GM12891 (cell line): ENCODE measurements at regions not wholly inside any gene's neighbourhood (a gene's known extent, or its start where the extent isn't known, plus 50 kb on each side); places are given as distances from the start of the nearest gene placed in this dataset.

Experiments
- DNase-seq: peaks from one replicate; pipeline ENCODE4 v3.0.0; 2011; ENCODE audit warnings: low spot score; ENCODE audit not compliant: insufficient read length
- FAIRE-seq: peaks from 2 replicates; lab custom pipeline; 2011; peaks lifted over from hg19 to GRCh38; lab: Jason Lieb, UNC
- PAX5 ChIP-seq: IDR thresholded peaks from 2 replicates; pipeline ENCODE4 v1.6.1; 2011; ENCODE audit warnings: low read length, moderate library complexity, mild to moderate bottlenecking; ENCODE audit not compliant: insufficient read depth, severe bottlenecking
- POLR2A ChIP-seq: IDR thresholded peaks from 2 replicates; pipeline ENCODE4 v1.6.1; 2011; ENCODE audit warnings: low read depth, low read length, control low read depth
- POLR2AphosphoS5 ChIP-seq: IDR thresholded peaks from 2 replicates; pipeline ENCODE4 v1.6.1; 2011; ENCODE audit warnings: low read depth, low read length, control low read depth
- POU2F2 ChIP-seq: IDR thresholded peaks from 2 replicates; pipeline ENCODE4 v1.6.1; 2011; ENCODE audit warnings: low read depth, mild to moderate bottlenecking, control low read depth, low read length, moderate library complexity
- SPI1 ChIP-seq: IDR thresholded peaks from 2 replicates; pipeline ENCODE4 v1.6.1; 2011; ENCODE audit warnings: low read depth, low read length, control low read depth
- TAF1 ChIP-seq: IDR thresholded peaks from 2 replicates; pipeline ENCODE4 v1.6.1; 2011; ENCODE audit warnings: low read depth, low read length, control low read depth

GRCh38 chr6:103672169-103672568 is 1187.5 kb downstream of the HACE1 start:
- no peak for FAIRE-seq
- DNase-seq: no peak

GRCh38 chr6:103629613-103630012 is 1230.1 kb downstream of the HACE1 start:
- FAIRE-seq (no peak), DNase-seq (no peak)
- no peak for TF ChIP-seq SPI1
- no peak for TF ChIP-seq TAF1
- TF ChIP-seq POLR2AphosphoS5: no peak
- TF ChIP-seq POU2F2: no peak
- no peak for TF ChIP-seq POLR2A
- TF ChIP-seq PAX5: no peak

More at GRCh38 chr6:103672169-103672568, 1187.5 kb downstream of the HACE1 start:
- TF ChIP-seq SPI1 (no peak), POLR2AphosphoS5 (no peak), POU2F2 (no peak)

- DNase-seq (no peak), FAIRE-seq (no peak)
- TF ChIP-seq POU2F2 (no peak), TAF1 (no peak), PAX5 (no peak), POLR2A (no peak), SPI1 (no peak), POLR2AphosphoS5 (no peak)
Measured at GRCh38 chr6:103617642-103618041, 1242.1 kb downstream of the HACE1 start.

GRCh38 chr6:103587722-103588121 is 1272.0 kb downstream of the HACE1 start:
- DNase-seq (no peak), FAIRE-seq (no peak)
- TF ChIP-seq POU2F2 (no peak), SPI1 (no peak), POLR2A (no peak), POLR2AphosphoS5 (no peak), PAX5 (no peak), TAF1 (no peak)

GRCh38 chr6:103578115-103578514 is 1281.6 kb downstream of the HACE1 start:
- DNase-seq (no peak), FAIRE-seq (no peak)
- TF ChIP-seq TAF1 (no peak), SPI1 (no peak), POLR2AphosphoS5 (no peak), POLR2A (no peak), POU2F2 (no peak)

- no peak for TF ChIP-seq TAF1
- no peak for DNase-seq
- no peak for FAIRE-seq
Measured at GRCh38 chr6:103570431-103570830, 1289.3 kb downstream of the HACE1 start.

GRCh38 chr6:103554911-103555310 is 1304.8 kb downstream of the HACE1 start:
- FAIRE-seq (no peak), DNase-seq (no peak)
- TF ChIP-seq POLR2A: no peak
- no peak for TF ChIP-seq POLR2AphosphoS5
- TF ChIP-seq POU2F2: no peak
- no peak for TF ChIP-seq SPI1
- no peak for TF ChIP-seq PAX5
- TF ChIP-seq TAF1: no peak

GRCh38 chr6:103538381-103538780 is 1321.3 kb downstream of the HACE1 start:
- no peak for DNase-seq
- FAIRE-seq: no peak
- no peak for TF ChIP-seq POU2F2
- no peak for TF ChIP-seq PAX5
- TF ChIP-seq POLR2AphosphoS5: no peak
- no peak for TF ChIP-seq SPI1
- no peak for TF ChIP-seq POLR2A
- TF ChIP-seq TAF1: no peak

- no peak for TF ChIP-seq POLR2AphosphoS5
- no peak for TF ChIP-seq SPI1
- no peak for TF ChIP-seq PAX5
- TF ChIP-seq POU2F2: no peak
- no peak for TF ChIP-seq TAF1
- TF ChIP-seq POLR2A: no peak
- no peak for FAIRE-seq
- DNase-seq: no peak
Measured at GRCh38 chr6:103534814-103535213, 1324.9 kb downstream of the HACE1 start.

GRCh38 chr6:103534095-103534494 is 1325.6 kb downstream of the HACE1 start:
- TF ChIP-seq SPI1 (no peak), POLR2A (no peak), TAF1 (no peak), POLR2AphosphoS5 (no peak), POU2F2 (no peak), PAX5 (no peak)
- DNase-seq (no peak), FAIRE-seq (no peak)

GRCh38 chr6:103522045-103522444 is 1337.7 kb downstream of the HACE1 start:
- no peak for DNase-seq
- TF ChIP-seq SPI1 (no peak), POLR2A (no peak), PAX5 (no peak), POLR2AphosphoS5 (no peak), TAF1 (no peak), POU2F2 (no peak)
- FAIRE-seq: no peak
